ENCODE measurements at regions not wholly inside any gene's neighbourhood (a gene's known extent, or its start where the extent isn't known, plus 50 kb on each side); places are given as distances from the start of the nearest gene placed in this dataset.

- no peak for DNase-seq (ENCODE audit: low spot score)
- TF ChIP-seq CTCF (IDR thresholded peaks at IDR 0.05): no peak
- no peak overlapping the region for H3K27ac ChIP-seq
Observed at GRCh38 chr17:13787636-13788035, 185.9 kb upstream of the HS3ST3A1 start.

DNA sequence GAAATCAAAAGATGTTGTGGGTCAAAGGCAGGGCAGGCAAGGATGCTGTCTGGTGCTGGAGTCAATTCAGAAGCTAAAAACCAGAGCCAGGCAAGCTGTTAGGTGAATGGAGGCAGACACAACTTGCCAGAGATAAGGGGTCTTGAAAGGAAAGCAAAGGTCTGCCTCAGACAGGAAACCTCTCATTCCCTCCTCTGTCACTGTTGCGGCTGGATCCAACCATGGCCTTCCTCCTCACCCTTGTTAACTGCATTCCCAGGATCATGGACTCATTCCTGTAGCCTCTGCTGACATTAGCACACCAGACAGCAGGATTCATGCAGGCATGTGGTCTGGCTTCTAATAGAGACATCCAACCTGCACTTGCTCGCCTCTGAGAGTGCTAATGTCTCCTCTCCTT, 186.7 kb upstream of the HS3ST3A1 start:
- Histone ChIP-seq H3K4me3 (no peak overlapping the region), H3K27me3 (no peaks in the 10 kb centered on the region), H3K9me3 (no peaks in the 10 kb centered on the region), H3K4me1 (no peaks in the 10 kb centered on the region), H3K27ac (peak overlapping the region in 1 of 2 donors; percentile 25), H3K36me3 (no peaks in the 10 kb centered on the region)
- DNase-seq (ENCODE audit: low spot score): no peak
- no peak for TF ChIP-seq CTCF (IDR thresholded peaks at IDR 0.05)

More at GRCh38 chr17:13787636-13788035, 185.9 kb upstream of the HS3ST3A1 start:
- Histone ChIP-seq H3K9me3 (no peaks in the 10 kb centered on the region), H3K4me1 (no peaks in the 10 kb centered on the region), H3K36me3 (no peaks in the 10 kb centered on the region), H3K27me3 (no peaks in the 10 kb centered on the region), H3K4me3 (no peak overlapping the region)

DNA sequence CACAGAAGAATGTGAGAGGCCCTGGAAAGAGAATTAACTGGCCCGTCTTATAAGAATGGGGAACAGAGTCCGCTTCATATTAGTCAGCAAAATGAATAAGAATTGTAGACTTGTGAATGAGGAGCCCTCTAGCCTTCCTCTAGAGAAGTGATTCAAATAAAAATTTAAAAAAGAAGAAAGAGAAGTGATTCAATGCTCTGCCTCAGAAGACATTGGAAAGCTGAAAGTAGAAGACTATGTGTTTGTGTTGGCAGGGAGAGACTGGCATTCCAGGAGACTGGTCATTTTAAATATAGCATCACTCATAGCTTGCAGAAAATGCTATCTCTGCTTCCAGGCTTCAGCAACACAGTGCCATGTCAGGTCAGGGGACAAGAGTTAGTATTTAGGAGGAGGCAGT, 190.6 kb upstream of the HS3ST3A1 start:
- Histone ChIP-seq H3K27me3 (no peaks in the 10 kb centered on the region), H3K36me3 (no peaks in the 10 kb centered on the region), H3K4me1 (no peaks in the 10 kb centered on the region), H3K27ac (peak overlapping the region in 1 of 2 donors; percentile 74), H3K9me3 (no peaks in the 10 kb centered on the region), H3K4me3 (no peak overlapping the region)
- no peak for DNase-seq (ENCODE audit: low spot score)
- TF ChIP-seq CTCF (IDR thresholded peaks at IDR 0.05): no peak

GRCh38 chr17:13793951-13794350, 192.2 kb upstream of the HS3ST3A1 start:
- TF ChIP-seq CTCF (IDR thresholded peaks at IDR 0.05): no peak
- no peaks in the 10 kb centered on the region for H3K4me1 ChIP-seq
- no peaks in the 10 kb centered on the region for H3K36me3 ChIP-seq
- no peak for DNase-seq (ENCODE audit: low spot score)
- no peaks in the 10 kb centered on the region for H3K27me3 ChIP-seq
- H3K27ac ChIP-seq: no peak overlapping the region
- H3K9me3 ChIP-seq: no peaks in the 10 kb centered on the region
- H3K4me3 ChIP-seq: no peak overlapping the region

- Histone ChIP-seq H3K27ac (no peak overlapping the region), H3K4me3 (no peak overlapping the region), H3K4me1 (no peaks in the 10 kb centered on the region), H3K9me3 (no peaks in the 10 kb centered on the region), H3K36me3 (no peaks in the 10 kb centered on the region), H3K27me3 (no peaks in the 10 kb centered on the region)
- no peak for TF ChIP-seq CTCF (IDR thresholded peaks at IDR 0.05)
- DNase-seq (ENCODE audit: low spot score): no peak
Observed at GRCh38 chr17:13797863-13798262, 196.1 kb upstream of the HS3ST3A1 start.

- Histone ChIP-seq H3K4me1 (no peaks in the 10 kb centered on the region), H3K9me3 (no peaks in the 10 kb centered on the region), H3K4me3 (no peak overlapping the region), H3K27me3 (no peaks in the 10 kb centered on the region), H3K36me3 (no peaks in the 10 kb centered on the region), H3K27ac (no peak overlapping the region)
- DNase-seq (ENCODE audit: low spot score): no peak
- no peak for TF ChIP-seq CTCF (IDR thresholded peaks at IDR 0.05)
Observed at GRCh38 chr17:13806092-13806491, 204.4 kb upstream of the HS3ST3A1 start.

Measured in right atrium auricular region (tissue), 2 donors.